GM12873 (cell line): ENCODE measurements at regions not wholly inside any gene's neighbourhood (a gene's known extent, or its start where the extent isn't known, plus 50 kb on each side); places are given as distances from the start of the nearest gene placed in this dataset.

Experiments used
- TF ChIP-seq, protein P1 (sequence below): IDR thresholded peaks from 2 replicates; pipeline ENCODE4 v1.5.1; 2012; ENCODE audit warnings: low read depth, mild to moderate bottlenecking, moderate library complexity, low read length, control low read depth; ENCODE audit not compliant: insufficient read depth; ENCODE audit errors: missing control alignments

DNA sequence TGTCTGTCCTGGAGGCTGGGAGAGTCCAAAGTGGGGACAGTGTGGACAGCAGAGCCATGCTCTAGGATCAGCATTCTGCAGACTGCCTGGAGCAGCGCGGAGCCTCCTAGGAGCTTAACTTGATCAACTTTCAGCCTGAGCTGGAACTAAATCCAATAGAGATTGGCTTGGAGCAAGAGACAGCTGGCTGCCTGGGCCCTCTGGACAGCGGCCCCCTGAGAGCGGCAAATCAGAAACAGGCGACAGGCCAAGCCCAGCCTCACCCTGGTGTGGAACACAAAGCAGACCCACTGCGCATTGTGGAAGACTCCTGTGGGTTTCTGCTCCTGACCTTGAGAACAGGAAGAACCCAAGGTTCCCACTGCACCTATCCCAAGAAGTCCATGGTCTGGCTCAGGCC lies 462.2 kb downstream of the TSHZ3 start:
- TF ChIP-seq, protein P1, sequence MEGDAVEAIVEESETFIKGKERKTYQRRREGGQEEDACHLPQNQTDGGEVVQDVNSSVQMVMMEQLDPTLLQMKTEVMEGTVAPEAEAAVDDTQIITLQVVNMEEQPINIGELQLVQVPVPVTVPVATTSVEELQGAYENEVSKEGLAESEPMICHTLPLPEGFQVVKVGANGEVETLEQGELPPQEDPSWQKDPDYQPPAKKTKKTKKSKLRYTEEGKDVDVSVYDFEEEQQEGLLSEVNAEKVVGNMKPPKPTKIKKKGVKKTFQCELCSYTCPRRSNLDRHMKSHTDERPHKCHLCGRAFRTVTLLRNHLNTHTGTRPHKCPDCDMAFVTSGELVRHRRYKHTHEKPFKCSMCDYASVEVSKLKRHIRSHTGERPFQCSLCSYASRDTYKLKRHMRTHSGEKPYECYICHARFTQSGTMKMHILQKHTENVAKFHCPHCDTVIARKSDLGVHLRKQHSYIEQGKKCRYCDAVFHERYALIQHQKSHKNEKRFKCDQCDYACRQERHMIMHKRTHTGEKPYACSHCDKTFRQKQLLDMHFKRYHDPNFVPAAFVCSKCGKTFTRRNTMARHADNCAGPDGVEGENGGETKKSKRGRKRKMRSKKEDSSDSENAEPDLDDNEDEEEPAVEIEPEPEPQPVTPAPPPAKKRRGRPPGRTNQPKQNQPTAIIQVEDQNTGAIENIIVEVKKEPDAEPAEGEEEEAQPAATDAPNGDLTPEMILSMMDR: no peak

DNA sequence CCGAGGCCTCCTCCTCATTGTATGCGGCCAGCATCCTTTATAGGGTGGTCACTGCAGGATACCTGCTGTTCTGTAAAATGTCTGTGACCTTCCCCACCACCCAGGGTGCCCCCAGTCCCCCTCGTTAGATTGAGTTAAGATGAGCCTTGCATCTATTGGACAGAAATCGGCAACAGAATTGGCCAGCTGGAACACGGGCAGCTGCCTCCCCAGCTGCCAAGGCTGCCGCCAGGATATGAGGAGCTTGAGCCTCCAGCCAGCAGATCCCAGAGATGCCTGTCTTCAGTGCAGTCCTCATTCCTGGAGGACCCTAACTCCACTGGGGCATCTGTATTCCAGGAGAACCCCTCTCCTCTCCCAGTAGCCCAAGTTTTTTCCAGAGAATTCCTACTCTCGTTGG lies 463.0 kb downstream of the TSHZ3 start:
- TF ChIP-seq, protein P1: no peak

DNA sequence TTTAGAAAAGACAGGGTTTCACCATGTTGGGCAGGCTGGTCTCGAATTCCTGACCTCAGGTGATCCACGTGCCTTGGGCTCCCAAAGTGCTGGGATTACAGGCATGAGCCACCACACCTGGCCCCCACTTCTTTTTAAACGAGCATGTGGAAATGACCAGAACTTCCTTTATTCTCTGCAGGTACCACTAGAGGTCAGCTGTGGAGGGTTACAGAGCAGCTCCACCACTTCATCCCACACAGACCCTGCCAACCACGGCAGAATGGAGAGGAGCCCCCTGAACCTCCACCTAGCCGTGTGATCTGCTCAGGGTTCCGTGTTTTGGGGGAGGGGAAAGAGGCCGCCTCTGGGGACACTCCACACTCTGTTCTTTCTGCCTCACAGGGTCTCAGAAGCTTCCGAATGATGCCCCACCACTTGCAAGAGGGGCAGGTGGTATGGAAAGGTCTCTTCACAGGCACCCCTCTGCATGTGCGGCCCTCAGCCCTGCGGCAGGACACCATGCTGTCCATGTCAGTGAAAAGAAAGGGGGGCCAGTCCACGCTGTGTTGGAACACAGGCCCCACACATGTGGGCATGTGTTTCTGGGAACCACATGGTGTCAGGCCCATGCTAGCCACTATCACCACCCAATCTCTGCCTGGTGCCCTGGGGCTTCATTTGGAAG lies 465.0 kb downstream of the TSHZ3 start:
- TF ChIP-seq, protein P1: no peak

DNA sequence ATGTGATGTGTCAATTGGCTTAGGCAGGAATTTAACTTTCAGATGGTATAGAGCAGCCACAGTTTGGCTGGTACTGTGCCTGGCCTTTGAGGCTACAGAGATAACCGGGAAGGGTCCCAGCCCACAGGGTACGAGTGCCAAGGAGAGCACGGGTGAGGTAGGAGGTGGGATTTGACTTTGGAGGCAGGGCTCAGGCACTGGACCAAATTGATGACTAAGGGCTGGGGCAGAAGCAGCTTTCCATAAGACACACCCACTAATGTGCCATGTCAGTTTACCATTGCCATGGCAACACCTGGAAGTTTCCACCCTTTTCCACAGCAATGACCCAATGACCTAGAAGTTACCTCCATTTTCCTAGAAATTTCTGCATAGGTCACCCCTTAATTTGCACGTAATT lies 466.2 kb downstream of the TSHZ3 start:
- TF ChIP-seq, protein P1: no peak

DNA sequence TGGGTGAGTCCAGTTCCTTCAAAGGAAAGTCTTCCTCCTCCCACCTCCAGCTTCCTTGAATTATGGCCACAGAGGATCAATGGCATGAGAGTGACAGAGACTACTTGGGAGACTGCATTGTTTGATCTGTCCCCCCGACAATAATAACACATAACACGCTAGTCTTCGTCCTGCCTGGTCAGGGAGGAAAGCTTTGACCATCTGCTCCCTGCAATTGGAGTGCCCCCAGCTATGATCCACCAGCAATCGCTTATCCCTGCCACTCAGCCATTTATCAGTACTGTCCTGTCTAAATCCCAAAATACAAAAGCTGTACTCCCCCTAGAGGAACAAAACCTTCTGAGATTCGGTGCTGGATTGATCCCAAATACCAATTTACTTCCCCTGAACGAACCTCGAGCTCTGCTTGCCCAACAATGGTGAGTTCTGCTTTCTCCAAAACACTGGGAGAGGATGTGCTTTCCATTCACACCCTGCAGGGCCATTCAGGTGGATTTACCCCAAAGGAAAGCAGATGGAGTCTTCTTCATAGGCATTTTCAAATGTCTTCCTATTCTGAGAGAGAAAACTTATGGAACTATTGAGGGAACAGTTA lies 466.7 kb downstream of the TSHZ3 start:
- TF ChIP-seq, protein P1: no peak

DNA sequence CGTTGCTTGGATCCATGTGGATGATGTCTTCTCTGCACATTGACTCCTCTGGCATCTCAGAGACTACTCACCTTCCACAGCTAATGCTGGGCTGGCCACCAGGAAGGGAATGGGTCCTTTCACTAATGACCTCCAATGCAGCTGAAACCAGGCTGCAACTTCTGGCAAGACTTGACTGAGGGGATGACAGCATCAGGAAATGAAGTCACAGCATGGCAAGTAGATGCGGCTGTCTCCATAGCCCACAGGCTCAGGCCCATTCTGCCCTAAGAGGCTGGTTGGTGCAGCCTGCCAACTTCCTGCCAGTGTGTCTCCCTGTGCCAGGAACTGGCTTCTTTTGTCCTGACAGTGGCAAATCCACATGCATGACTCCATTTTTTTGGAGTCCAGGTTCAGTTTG lies 467.3 kb downstream of the TSHZ3 start:
- TF ChIP-seq, protein P1: no peak

DNA sequence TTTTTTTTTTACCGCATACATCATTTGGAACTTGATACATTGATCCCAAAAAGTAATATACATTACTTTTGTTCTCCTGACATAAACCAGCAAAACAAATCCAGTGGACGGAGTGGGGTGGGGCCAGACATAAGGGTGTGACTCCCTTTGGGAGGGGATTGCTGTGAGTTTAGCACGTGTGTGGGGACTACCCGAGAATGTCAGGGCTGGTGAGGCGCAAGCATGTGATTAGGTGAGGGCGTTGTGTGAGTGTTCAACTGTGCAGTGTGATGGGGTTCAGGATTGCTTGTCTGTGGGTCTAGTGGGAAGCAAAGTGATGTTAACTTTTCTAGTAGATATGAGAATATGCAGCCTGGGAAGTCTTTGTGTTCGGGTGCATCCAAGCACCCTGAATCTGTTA lies 468.0 kb downstream of the TSHZ3 start:
- TF ChIP-seq, protein P1: no peak
